SKM-1 (cell line): ENCODE measurements at regions not wholly inside any gene's neighbourhood (a gene's known extent, or its start where the extent isn't known, plus 50 kb on each side); places are given as distances from the start of the nearest gene placed in this dataset.
"Not testable (repeated sequence)": the region's sequence is repeated elsewhere in the genome, so short reads cannot be mapped to it uniquely, and the experiment has no call there.

Experiments used
- DNase-seq: peaks from one replicate; lab custom pipeline; 2025; ENCODE audit not compliant: unreplicated experiment; lab: John Stamatoyannopoulos, UW

DNA sequence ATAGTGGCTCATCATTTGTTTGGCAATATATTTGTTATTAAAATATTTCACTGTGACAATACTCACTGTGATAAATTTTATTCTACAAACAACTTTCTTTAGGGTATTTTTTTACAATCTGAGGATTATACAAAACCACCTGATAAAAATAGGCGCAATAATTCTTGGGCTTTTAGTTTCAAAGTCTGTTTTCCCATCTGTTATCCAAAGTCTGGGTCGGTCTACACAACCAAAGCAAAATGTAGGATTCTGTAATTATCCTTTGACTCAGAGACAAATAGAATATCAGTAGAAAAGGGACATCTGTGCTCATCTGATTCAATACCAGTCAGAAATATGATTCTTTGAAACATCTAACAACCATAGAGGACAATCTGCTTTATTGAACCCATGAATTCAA is 271.8 kb upstream of the AMIGO2 start:
- no peak for DNase-seq

- no peak for DNase-seq
Observed at GRCh38 chr12:47350062-47350408, 270.3 kb upstream of the AMIGO2 start.

DNA sequence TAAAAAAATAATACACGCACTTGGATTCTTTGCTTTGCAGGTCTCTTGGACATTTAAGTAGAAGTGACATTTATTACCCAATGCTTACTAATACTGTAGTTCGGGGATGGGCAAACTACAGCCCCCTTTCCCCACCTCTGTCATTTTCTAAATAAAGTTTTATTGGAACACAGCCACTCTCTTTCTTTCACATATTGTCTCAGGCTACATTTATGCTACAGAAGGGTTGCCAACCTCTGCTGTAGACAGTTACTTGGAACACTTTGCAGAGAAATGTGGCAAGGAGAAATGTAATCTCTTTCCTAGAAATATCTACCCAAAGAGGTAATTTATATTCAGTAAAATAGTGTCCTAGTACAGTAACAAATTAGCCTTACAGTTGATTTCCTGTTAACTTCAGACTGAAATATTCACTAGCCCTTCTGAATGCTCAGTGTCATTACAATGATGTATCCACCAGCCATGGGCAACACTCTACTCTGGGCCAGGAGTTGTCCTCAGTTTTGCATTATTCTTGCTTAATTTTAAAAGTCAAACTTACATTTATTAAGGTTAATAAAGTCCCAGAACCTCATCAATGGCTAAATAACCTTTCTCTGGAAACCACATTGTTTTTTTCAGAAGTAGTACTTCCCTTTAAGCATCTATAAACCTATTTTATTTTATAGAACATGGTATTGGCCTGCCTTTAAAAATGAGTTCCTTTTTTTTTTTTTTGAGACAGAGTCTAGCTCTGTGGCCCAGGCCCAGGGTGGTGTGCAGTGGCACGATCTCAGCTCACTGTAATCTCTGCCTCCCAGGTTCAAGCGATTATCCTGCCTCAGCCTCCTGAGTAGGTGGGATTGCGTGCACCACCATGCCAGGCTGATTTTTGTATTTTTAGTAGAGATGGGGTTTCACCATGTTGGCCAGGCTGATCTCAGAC is 269.6 kb upstream of the AMIGO2 start:
- no peak for DNase-seq

DNA sequence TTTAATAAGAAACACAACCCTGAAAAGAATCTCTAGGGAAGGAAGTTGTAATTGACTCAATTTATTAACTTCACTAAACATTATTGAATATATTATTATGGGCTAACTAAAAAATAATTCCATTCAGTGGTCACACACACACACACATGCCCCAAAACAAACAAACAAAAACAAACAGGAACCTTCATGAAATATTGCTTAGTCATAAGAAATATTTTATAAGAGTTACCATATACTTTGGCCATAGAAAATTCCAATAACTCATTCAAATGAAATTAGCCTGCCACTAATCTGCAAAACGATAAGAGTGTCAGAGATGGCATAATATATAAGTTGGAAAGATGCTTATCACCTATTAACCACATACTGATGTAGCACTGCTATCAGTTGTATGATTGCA is 268.4 kb upstream of the AMIGO2 start:
- DNase-seq = no peak

GRCh38 chr12:47346251-47347019 is 266.7 kb upstream of the AMIGO2 start:
- no peak for DNase-seq

DNA sequence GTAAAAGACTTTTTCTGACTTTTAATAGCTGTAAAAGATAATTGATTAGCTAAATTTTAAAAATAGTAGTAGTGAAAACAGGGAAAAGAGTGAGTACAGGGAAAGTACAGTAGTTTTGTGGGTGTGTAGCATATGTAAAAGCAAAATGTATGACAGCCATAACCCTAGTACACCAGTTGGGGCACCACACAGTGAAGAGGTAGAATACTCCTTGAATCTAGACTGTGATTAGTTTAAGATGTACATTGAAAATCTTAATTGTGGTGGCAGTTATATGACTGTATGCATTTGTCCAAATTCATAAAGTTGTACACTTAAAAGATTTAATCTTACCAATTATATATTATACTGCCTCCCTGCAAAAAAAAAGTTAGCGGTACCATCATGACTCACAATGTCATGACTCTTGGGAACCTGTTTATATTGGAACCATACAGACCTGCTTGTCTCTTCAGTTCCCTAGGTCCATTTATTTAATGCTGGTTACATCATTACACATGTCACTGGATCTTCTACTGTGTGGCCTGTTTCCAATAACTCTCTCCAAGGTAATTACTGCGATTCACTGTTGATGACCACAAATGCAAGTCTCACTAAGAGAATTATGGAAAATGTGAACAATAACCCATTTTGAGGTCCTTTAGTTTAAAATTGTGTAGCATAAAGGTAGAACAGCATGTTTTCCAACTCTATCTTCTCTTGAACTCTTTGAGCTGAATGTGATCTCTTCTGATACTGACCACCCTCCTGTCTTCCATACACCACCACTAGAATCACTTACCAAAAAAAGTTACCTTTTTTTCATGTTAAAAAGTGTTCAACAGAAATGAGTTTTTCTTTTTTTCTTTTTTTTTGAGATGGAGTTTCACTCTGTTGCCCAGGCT is 264.2 kb upstream of the AMIGO2 start:
- no peak for DNase-seq

DNA sequence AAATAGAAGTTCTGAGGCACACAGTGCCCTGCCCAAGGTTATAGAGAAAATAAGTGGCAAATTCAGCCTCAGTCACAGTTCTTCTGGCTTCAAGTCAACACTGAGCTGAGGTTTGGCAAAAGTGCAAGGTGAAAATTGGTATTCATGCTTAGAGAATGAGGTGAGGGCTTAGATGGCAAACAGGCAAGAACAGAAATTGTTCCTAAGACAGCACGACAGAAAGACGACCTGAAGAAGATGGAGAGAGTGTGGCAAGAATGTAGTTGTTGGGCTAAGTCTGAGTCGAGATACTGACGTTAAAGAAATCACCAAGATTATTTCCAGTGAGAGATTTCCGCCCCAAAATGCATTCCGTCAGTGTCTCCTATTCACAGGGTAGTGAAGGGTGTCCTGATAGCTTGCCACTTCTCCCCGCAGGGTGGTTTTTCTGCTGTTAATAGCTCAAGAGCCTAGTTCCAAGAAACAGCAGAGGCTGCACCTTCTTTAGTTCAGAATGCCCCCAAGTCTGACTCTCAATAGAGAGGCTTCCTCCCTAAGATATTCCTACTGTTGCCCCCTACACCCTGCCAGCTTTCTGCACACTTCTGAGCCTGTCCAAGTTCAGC is 260.8 kb upstream of the AMIGO2 start:
- DNase-seq = no peak

- no peak for DNase-seq
Observed at GRCh38 chr12:47337581-47337980, 257.8 kb upstream of the AMIGO2 start.

- DNase-seq = not testable (repeated sequence)
Observed at GRCh38 chr12:47333271-47333858, 253.6 kb upstream of the AMIGO2 start.

DNA sequence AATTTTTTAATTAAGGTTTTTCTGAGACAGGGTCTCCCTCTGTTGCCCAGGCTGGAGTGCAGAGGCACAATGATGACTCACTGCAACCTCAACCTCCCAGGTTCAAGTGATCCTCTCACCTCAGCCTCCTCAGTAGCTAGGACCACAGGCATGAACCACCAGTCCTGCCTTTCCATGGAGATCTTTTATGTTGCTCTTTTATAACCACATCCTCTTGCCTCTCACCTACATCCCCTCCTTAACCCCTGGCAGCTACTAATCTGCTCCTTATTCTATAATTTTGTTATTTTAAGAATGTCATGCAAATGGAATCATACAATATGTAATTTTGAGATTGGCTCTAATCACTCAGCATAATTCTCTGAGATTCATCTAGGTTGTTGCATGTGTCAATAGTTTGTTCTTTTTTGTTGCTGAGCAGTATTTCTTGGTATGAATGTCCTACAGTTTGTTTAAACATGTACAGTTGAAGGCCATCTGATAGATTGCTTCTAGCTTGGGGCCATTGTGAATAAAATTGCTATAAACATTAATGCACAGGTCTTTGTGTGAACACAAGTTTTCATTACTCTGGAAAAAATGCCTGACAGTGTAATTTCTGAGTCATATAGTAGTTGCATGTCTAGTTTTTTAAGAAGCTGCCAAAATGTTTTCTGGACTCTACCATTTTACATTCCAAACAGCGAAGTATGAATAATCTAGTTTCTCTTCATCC is 249.2 kb upstream of the AMIGO2 start:
- DNase-seq = no peak

- DNase-seq = no peak
Observed at GRCh38 chr12:47326190-47326589, 246.4 kb upstream of the AMIGO2 start.

GRCh38 chr12:47323802-47324201 is 244.0 kb upstream of the AMIGO2 start:
- no peak for DNase-seq

GRCh38 chr12:47321436-47321835 is 241.7 kb upstream of the AMIGO2 start:
- no peak for DNase-seq

DNA sequence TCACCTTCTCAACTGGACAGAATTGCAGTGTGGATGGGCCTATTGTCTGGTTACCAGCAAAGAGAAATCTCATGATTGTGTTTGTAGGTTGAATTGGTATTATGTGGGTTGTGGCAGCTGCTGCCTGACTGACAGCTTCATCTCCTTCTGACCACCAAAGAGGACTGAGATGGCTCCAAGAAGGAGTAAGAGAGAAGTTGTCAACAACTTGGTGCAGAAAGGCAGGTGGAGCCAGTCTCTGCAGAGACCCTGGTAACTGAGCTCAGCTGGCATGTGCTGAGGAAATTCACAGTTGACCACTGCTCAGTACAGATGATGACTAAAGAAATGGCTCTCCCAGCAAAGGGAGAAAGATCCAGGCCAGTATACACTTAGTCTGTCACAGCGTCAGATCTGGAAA is 240.0 kb upstream of the AMIGO2 start:
- DNase-seq = no peak

DNA sequence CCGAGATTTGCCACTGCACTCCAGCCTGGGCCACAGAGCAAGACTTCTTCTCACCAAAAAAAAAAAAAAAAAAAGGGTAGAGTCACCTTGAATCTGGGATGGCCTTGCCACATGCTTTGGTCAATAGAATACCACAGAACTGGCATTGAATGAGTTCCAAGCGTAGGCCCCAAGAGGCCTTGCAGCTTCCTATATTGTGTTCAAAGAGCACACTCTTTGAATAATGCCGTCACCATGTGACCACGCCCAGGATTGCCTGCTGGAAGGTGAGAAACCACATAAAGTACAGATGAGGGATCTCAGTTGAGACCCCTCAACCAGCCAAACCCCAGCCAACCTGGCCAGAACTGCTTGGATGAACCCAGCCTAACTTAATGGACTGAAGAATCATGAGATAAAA is 239.2 kb upstream of the AMIGO2 start:
- DNase-seq = no peak

DNA sequence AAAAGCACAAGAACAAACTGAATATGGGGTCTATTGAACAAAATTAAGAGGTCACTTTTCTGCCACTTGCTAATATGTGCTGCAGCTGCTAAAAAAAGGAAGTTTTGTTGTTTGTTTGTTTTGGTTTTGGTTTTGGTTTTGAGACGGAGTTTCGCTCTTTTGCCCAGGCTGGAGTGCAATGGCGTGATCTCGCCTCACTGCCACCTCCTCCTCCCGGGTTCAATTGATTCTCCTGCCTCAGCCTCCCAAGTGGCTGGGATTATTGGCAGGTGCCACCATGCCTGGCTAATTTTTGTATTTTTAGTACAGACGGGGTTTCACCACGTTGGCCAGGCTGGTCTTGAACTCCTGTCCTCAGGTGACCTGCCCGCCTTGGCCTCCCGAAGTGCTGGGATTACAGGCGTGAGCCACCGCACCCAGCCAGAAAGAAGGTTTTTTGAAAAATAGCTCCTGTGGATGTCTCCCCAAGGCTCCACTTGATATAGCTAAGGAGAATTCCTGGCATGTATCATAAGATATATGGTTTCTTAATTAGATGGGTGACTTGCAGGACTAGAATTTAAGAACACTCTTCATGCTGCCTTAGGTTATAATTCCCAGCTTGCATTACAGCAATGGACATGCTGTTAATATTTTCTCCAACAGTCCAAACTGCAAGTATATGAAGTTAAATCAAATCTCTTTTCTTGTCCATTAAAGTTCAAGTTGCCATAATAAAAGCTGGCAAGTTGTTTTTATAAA is 237.6 kb upstream of the AMIGO2 start:
- DNase-seq = no peak

GRCh38 chr12:47316609-47317049 is 236.9 kb upstream of the AMIGO2 start:
- DNase-seq = no peak

- DNase-seq = no peak
Observed at GRCh38 chr12:47314996-47315395, 235.2 kb upstream of the AMIGO2 start.

DNA sequence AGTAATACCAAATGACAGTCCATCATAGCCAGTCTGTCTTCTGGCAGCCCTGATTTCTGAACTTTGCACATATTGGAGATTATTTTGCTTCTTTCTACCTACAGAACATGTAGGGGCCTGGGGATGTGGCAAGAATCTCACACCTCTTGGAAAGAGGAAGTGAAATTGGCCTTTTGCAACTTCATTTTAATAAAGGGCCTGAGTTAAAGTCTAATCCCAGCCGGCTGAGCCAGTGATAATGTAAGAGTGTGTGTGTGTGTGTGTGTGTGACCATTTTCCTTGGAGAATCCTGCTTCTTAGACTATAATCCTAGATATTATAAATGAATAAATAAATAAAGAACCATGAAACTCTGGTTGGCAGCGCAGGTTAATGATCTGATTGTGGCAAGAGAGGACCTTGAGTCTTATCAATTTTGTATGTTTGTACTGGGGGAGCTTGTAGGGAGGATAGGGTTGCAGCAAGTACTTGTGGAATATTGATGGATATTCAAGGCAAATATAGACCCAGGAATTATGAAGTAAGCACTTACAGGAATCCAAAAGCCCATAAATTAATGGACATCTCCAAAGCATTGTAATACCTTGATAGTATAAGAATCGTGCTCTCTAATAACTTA is 233.2 kb upstream of the AMIGO2 start:
- DNase-seq = no peak
